ENCODE measurements at regions not wholly inside any gene's neighbourhood (a gene's known extent, or its start where the extent isn't known, plus 50 kb on each side); places are given as distances from the start of the nearest gene placed in this dataset.

DNA sequence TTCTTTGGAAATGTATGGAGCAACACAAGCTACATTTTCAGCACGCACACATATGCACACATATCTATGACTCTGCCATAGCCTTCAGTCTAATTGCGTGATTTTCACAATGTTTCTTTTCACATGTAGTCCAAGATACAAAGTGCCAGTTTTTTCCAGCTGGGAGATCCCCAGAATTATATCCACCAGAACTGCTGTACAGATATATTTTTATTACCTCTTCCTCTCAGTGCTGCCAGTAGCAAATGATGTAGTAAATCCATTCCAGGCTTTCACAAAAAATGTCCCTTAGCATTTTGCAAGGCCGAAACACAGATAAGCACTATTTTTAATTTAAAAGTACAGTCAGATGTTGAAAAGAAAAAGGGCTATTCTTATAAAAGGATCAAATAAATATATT lies 719.8 kb upstream of the SEMA6D start:
- TF ChIP-seq, protein P1, sequence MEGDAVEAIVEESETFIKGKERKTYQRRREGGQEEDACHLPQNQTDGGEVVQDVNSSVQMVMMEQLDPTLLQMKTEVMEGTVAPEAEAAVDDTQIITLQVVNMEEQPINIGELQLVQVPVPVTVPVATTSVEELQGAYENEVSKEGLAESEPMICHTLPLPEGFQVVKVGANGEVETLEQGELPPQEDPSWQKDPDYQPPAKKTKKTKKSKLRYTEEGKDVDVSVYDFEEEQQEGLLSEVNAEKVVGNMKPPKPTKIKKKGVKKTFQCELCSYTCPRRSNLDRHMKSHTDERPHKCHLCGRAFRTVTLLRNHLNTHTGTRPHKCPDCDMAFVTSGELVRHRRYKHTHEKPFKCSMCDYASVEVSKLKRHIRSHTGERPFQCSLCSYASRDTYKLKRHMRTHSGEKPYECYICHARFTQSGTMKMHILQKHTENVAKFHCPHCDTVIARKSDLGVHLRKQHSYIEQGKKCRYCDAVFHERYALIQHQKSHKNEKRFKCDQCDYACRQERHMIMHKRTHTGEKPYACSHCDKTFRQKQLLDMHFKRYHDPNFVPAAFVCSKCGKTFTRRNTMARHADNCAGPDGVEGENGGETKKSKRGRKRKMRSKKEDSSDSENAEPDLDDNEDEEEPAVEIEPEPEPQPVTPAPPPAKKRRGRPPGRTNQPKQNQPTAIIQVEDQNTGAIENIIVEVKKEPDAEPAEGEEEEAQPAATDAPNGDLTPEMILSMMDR (IDR thresholded peaks at IDR 0.05) = no peak
- TF ChIP-seq POLR2A (IDR thresholded peaks at IDR 0.05) = no peak

All from body of pancreas (tissue), 4 donors.